ENCODE measurements at regions not wholly inside any gene's neighbourhood (a gene's known extent, or its start where the extent isn't known, plus 50 kb on each side); places are given as distances from the start of the nearest gene placed in this dataset.

- no peak for DNase-seq
Measured at GRCh38 chr13:78777396-78777795, 118.4 kb upstream of the OBI1 start.

DNA sequence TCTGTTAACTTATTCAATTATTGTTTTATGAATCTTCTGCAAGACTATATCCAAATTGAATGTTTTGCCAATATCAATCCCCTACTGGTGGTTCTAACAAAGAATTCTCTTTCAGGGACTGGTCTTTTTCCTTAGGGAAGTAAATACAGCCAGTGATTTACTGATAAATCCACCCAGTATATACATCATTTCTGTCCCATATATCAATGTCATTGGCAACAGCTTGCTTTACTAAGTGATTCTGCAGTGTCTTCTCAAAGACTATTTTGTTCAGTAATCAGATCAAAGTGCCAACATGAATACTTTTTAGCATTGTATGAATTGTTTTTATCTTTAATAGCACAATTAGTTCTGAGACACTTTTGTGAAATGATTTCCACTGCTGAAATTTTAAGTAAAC is 114.0 kb upstream of the OBI1 start:
- no peak for DNase-seq

DNA sequence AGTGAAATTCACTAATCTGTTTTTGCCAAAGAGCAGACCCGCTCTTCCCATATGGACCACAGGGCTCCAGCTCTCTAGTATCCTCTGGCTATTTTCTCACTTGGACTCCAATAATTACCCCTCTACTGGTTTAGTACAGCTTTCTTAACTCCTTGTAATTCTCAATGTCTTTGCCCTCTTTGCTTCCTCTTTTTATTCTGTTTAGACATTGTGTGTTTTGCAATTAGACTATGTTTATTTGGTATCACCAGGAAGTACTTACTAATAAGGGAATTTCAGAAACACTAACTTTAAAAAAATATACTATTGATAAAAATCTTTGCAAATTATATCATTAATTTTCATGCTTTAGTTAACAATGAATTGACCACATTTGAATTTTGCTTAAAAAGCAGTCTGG is 111.6 kb upstream of the OBI1 start:
- DNase-seq, result peak; percentile 13

DNA sequence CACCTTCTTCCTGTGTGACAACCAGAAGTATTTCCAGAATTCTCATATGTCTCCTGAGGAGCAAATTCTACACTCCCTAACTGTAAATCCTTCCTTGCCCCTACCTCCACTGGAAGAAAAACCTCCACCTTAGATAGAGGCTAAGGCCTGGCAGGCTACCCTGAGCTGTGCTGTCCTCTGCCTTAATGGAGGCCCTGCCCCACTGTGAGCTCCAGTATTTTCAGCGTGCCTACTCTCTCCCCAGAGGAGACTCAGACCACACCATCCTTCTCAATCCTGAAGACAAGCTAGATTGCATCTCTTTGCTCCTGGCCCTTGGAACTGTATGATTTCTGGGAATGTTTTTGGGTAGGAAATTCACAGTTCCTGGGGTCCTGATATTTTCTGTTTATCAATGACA is 110.0 kb upstream of the OBI1 start:
- DNase-seq, result no peak

GRCh38 chr13:78764665-78765064 is 105.7 kb upstream of the OBI1 start:
- DNase-seq, result peak; percentile 36

GRCh38 chr13:78762825-78763224 is 103.9 kb upstream of the OBI1 start:
- DNase-seq, result peak; percentile 31

GRCh38 chr13:78759704-78760103 is 100.7 kb upstream of the OBI1 start:
- peak; percentile 20 for DNase-seq

- no peak for DNase-seq
Measured at GRCh38 chr13:78758549-78758948, 99.6 kb upstream of the OBI1 start.

GRCh38 chr13:78753435-78753834 is 94.5 kb upstream of the OBI1 start:
- DNase-seq, result no peak

DNA sequence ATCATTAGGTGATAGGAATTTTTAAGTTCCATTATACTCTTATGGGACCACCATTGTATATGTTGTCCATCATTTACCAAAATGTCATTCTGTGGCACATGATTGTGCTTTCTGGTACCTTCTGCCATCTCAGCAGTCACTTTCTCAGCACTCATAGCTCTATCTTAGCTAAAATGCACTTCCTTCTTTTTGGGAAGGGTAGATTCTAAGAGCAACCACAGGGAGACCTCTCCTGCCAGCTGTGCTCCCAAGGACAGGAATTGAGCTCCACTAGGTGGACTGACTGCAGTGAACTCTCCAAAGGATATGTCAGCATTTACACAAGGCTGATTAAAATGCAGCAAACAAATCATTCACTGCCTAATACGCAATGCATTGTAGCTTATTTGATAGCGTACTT is 91.8 kb upstream of the OBI1 start:
- no peak for DNase-seq

- no peak for DNase-seq
Measured at GRCh38 chr13:78743973-78744372, 85.0 kb upstream of the OBI1 start.

- DNase-seq, result no peak
Measured at GRCh38 chr13:78742659-78743058, 83.7 kb upstream of the OBI1 start.

GRCh38 chr13:78736142-78736541 is 77.2 kb upstream of the OBI1 start:
- no peak for DNase-seq

DNA sequence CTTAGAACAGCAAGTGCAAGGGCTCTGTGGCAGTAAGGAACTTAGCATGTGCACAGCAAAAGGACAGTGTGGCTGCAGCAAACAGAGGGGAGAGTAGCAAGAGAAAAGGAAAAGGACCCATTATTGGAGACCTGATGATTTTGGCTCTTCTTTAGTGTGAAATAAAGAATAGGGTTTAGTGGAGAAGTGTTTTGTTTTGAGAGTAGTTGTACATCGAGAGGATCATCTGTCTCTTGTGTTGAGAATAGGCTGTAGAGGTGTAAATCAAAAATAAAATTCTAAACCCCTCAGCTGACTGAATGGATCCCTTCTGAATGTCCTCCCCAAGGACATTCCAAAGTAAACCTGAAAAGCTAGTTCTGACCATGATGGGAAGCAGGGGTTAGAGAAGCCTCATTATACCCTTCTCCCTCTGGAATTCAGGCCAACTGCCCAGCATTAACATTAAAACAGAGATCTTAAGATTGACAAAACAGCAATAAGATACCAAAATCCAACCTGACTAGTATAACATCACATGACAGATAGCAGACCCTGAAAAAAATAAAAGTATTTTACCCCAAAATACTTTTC is 73.6 kb upstream of the OBI1 start:
- DNase-seq, result no peak

- no peak for DNase-seq
Measured at GRCh38 chr13:78722700-78723099, 63.7 kb upstream of the OBI1 start.

DNA sequence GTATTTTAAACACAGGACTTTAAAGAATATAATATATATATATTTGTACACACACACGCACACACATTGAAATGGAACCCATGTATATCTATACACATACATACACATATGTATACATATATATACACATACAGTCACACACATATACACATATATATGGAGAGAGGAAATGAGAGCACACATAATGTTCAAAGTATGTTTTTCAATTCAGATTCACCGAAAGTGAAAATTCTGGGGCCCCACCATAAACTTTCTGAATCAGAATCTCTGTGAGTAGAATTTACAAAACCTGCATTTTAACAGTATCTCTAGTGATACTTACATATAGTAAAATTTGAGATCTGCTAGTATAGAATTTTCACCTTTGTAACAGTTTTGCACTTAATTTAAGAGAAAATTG is 60.4 kb upstream of the OBI1 start:
- no peak for DNase-seq

- DNase-seq, result no peak
Measured at GRCh38 chr13:78714717-78715116, 55.8 kb upstream of the OBI1 start.

DNA sequence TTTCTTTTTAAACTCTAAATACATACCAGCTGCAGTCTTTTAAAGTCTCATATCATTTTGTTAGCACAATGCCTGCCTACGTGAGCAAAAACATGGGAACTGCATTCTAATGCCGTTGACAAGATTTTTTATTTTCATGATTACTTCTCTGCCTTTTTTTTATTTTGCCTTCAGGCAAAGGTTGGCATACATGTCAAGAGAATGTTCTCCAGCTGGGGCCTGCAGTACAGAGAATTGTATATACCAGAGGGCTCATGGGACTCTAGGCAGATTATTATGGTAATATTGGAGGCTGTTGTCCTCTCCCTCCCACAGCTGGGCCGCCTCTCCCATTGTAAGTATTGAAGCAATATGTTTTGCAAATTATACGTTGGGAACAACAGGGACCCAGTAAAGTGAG is 53.9 kb upstream of the OBI1 start:
- DNase-seq, result no peak

- no peak for DNase-seq
Measured at GRCh38 chr13:78709028-78709427, 50.1 kb upstream of the OBI1 start.

Data from NCI-H146 (cell line).